ENCODE measurements at regions not wholly inside any gene's neighbourhood (a gene's known extent, or its start where the extent isn't known, plus 50 kb on each side); places are given as distances from the start of the nearest gene placed in this dataset.

GRCh38 chr20:17014756-17015366 lies 212.0 kb upstream of the PCSK2 start:
- no peak overlapping the region for H3K4me3 ChIP-seq
- H3K4me1 ChIP-seq: no peaks in the 10 kb centered on the region
- intact Hi-C loops (cut with DNase I; ENCODE audit: low total_unique reads): no loop called here
- H3K27me3 ChIP-seq: no peaks in the 10 kb centered on the region
- no peaks in the 10 kb centered on the region for H3K36me3 ChIP-seq
- TF ChIP-seq, protein P1, sequence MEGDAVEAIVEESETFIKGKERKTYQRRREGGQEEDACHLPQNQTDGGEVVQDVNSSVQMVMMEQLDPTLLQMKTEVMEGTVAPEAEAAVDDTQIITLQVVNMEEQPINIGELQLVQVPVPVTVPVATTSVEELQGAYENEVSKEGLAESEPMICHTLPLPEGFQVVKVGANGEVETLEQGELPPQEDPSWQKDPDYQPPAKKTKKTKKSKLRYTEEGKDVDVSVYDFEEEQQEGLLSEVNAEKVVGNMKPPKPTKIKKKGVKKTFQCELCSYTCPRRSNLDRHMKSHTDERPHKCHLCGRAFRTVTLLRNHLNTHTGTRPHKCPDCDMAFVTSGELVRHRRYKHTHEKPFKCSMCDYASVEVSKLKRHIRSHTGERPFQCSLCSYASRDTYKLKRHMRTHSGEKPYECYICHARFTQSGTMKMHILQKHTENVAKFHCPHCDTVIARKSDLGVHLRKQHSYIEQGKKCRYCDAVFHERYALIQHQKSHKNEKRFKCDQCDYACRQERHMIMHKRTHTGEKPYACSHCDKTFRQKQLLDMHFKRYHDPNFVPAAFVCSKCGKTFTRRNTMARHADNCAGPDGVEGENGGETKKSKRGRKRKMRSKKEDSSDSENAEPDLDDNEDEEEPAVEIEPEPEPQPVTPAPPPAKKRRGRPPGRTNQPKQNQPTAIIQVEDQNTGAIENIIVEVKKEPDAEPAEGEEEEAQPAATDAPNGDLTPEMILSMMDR (IDR thresholded peaks at IDR 0.05): no peak
- H3K9me3 ChIP-seq: no peaks in the 10 kb centered on the region
- no peak overlapping the region for H3K27ac ChIP-seq
- DNase-seq: no peak

- Histone ChIP-seq H3K4me3 (no peak overlapping the region), H3K4me1 (no peaks in the 10 kb centered on the region), H3K27me3 (no peaks in the 10 kb centered on the region), H3K36me3 (no peaks in the 10 kb centered on the region), H3K9me3 (no peaks in the 10 kb centered on the region), H3K27ac (no peak overlapping the region)
- intact Hi-C loops (cut with DNase I; ENCODE audit: low total_unique reads): no loop called here
- TF ChIP-seq, protein P1 (IDR thresholded peaks at IDR 0.05): no peak
- DNase-seq: no peak
Measured at GRCh38 chr20:17017232-17017631, 209.6 kb upstream of the PCSK2 start.

DNA sequence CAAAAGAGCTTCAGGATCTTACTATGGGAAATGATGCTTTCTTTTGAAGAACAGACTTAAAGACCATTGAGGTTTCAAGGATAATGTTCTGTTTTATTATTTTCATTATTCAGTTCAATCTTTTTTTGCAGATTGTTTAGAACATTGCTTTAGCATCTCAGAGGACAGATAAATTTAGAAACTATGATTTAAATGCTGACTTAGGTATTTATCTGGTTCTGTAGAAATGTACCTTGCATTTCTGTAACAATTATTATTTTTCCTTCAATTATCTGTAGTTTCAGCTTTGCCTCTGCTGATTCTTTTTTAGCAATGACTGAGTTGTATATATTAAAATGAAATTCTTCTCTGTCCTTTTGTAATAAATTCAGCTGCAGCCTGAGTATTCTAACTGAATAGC lies 205.4 kb upstream of the PCSK2 start:
- no peaks in the 10 kb centered on the region for H3K36me3 ChIP-seq
- intact Hi-C loops (cut with DNase I; ENCODE audit: low total_unique reads): no loop called here
- no peak overlapping the region for H3K27ac ChIP-seq
- TF ChIP-seq, protein P1 (IDR thresholded peaks at IDR 0.05): no peak
- H3K27me3 ChIP-seq: no peaks in the 10 kb centered on the region
- no peaks in the 10 kb centered on the region for H3K9me3 ChIP-seq
- no peaks in the 10 kb centered on the region for H3K4me1 ChIP-seq
- DNase-seq: no peak
- H3K4me3 ChIP-seq: no peak overlapping the region

DNA sequence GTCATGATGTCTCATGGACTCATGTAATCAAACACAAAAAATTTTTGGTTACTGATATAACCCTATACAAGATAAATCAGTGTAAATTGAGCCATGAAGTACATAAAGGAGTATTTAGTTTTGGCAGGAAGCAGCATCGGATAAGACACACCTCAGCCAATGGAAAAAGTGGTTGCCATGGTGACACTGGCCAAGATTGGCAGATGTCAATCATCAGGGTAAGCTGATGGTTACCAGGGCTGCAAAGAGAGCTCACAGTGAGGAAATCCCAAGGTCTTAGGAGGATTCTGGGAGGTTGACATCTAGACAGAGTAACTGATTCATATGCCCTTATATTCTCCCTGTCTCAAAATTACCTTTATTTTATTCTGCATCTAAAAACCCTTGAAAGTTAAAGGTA lies 203.8 kb upstream of the PCSK2 start:
- H3K27me3 ChIP-seq: no peaks in the 10 kb centered on the region
- peaks cover 0 to 3% (median 0%) of the 10 kb centered on the region in 3 donors for H3K9me3 ChIP-seq
- H3K36me3 ChIP-seq: no peaks in the 10 kb centered on the region
- no peak for DNase-seq
- no peaks in the 10 kb centered on the region for H3K4me1 ChIP-seq
- H3K4me3 ChIP-seq: no peak overlapping the region
- TF ChIP-seq, protein P1 (IDR thresholded peaks at IDR 0.05): no peak
- intact Hi-C loops (cut with DNase I; ENCODE audit: low total_unique reads): no loop called here
- H3K27ac ChIP-seq: no peak overlapping the region

DNA sequence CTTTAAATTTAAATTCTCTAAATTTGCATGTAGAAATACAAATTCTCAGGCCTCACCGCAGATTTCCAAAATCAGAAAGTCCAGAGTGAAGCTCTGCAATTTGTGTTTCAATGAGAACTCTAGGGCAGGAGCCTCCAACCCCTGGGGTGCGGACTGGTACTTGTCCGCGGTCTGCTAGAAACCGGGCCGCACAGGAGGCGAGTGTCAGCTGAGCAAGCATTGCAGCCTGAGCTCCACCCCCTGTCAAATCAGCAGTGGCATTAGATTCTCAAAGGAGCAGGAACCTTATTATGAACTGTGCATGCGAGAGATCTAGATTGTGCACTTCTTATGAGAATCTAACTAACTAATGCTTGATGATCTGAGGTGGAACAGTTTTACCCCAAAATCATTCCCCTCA lies 203.0 kb upstream of the PCSK2 start:
- Histone ChIP-seq H3K4me1 (no peaks in the 10 kb centered on the region), H3K36me3 (no peaks in the 10 kb centered on the region), H3K9me3 (peaks cover 0 to 3% (median 0%) of the 10 kb centered on the region in 3 donors), H3K27ac (no peak overlapping the region), H3K27me3 (no peaks in the 10 kb centered on the region), H3K4me3 (no peak overlapping the region)
- TF ChIP-seq, protein P1 (IDR thresholded peaks at IDR 0.05): no peak
- DNase-seq: no peak
- intact Hi-C loops (cut with DNase I; ENCODE audit: low total_unique reads): no loop called here
